H1 (cell line): ENCODE measurements at regions not wholly inside any gene's neighbourhood (a gene's known extent, or its start where the extent isn't known, plus 50 kb on each side); places are given as distances from the start of the nearest gene placed in this dataset.

ENCODE experiments used
- EGR1 ChIP-seq: IDR thresholded peaks from 2 replicates; pipeline ENCODE4 v1.6.1; 2011; ENCODE audit warnings: low read depth, low read length, borderline replicate concordance
- FOSL1 ChIP-seq: IDR thresholded peaks from 2 replicates; pipeline ENCODE4 v1.6.1; 2011; ENCODE audit warnings: mild to moderate bottlenecking, low read depth, low read length, moderate library complexity; ENCODE audit not compliant: insufficient read depth
- GABPA ChIP-seq: IDR thresholded peaks from 2 replicates; pipeline ENCODE4 v1.6.1; 2011; ENCODE audit warnings: mild to moderate bottlenecking, low read length, moderate library complexity, borderline replicate concordance; ENCODE audit not compliant: insufficient read depth
- KDM1A ChIP-seq: fragments of 200-600, 300-600 bp; sonication (generic); IDR thresholded peaks from 2 replicates; pipeline ENCODE4 v1.7.1; 2016; ENCODE audit warnings: mild to moderate bottlenecking, low read length, borderline replicate concordance
- MAFK ChIP-seq: IDR thresholded peaks from 2 replicates; pipeline ENCODE4 v1.6.1; 2012; ENCODE audit warnings: low read depth, mild to moderate bottlenecking, improper control_type of control experiment, low read length
- POLR2A ChIP-seq, 2 experiments: IDR thresholded peaks; 1 replicate in 1 of 2; 2 replicates in 1 of 2; pipeline ENCODE4 v1.6.1; 2011; ENCODE audit warnings: low read depth in 2 of 2, low read length in 2 of 2, mild to moderate bottlenecking in 2 of 2; ENCODE audit errors: control extremely low read depth in 1 of 2
- POLR2AphosphoS5 ChIP-seq: IDR thresholded peaks from 2 replicates; pipeline ENCODE4 v1.6.1; 2011; ENCODE audit warnings: low read depth, low read length
- RBBP5 ChIP-seq: IDR thresholded peaks from 2 replicates; pipeline ENCODE4 v1.7.1; 2012; ENCODE audit warnings: low read depth, mild to moderate bottlenecking, inconsistent platforms, low read length, moderate library complexity, borderline replicate concordance
- RXRA ChIP-seq: IDR thresholded peaks from 2 replicates; pipeline ENCODE4 v1.6.1; 2011; ENCODE audit warnings: low read depth, mild to moderate bottlenecking, low read length, moderate library complexity; ENCODE audit not compliant: insufficient read depth
- SIN3A ChIP-seq, 2 experiments: IDR thresholded peaks in 1 of 2; conservative IDR thresholded peaks in 1 of 2; 2 replicates each; pipeline ENCODE4 v1.6.1; 2011 to 2012; ENCODE audit warnings: low read length in 2 of 2, improper control_type of control experiment in 1 of 2, low read depth in 1 of 2, mild to moderate bottlenecking in 1 of 2
- USF2 ChIP-seq: IDR thresholded peaks from 2 replicates; pipeline ENCODE4 v1.6.1; 2011; ENCODE audit warnings: low read length, improper control_type of control experiment
- ZNF274 ChIP-seq: IDR thresholded peaks from 2 replicates; pipeline ENCODE4 v1.7.0; 2012; ENCODE audit warnings: low read length, borderline replicate concordance; ENCODE audit errors: extremely low read depth
- TF ChIP-seq, protein P1 (sequence below), 3 experiments: IDR thresholded peaks; 1 replicate in 2 of 3; 2 replicates in 1 of 3; pipeline versions ENCODE4 v1.5.1 to v1.6.1; 2011; ENCODE audit warnings: low read length in 3 of 3, mild to moderate bottlenecking in 3 of 3, inconsistent platforms in 2 of 3, low read depth in 1 of 3, moderate library complexity in 1 of 3; ENCODE audit not compliant: insufficient read depth in 1 of 3; ENCODE audit errors: control extremely low read depth in 1 of 3

GRCh38 chr10:64617085-64617484, 1095.9 kb downstream of the REEP3 start:
- TF ChIP-seq USF2 (no peak), GABPA (no peak), EGR1 (no peak), FOSL1 (no peak), POLR2A (IDR thresholded peaks at IDR 0.05; ENCODE audit: control extremely low read depth in 1 of 2, low read depth in 2 of 2, low read length in 2 of 2) (no peak), SIN3A (conservative IDR thresholded peaks at IDR 0.05 in 1 of 2, IDR thresholded peaks at IDR 0.05 in 1 of 2; ENCODE audit: low read depth in 1 of 2, low read length in 2 of 2) (no peak), RXRA (no peak), MAFK (no peak), KDM1A (no peak), POLR2AphosphoS5 (no peak), RBBP5 (no peak), ZNF274 (no peak)
- TF ChIP-seq, protein P1, sequence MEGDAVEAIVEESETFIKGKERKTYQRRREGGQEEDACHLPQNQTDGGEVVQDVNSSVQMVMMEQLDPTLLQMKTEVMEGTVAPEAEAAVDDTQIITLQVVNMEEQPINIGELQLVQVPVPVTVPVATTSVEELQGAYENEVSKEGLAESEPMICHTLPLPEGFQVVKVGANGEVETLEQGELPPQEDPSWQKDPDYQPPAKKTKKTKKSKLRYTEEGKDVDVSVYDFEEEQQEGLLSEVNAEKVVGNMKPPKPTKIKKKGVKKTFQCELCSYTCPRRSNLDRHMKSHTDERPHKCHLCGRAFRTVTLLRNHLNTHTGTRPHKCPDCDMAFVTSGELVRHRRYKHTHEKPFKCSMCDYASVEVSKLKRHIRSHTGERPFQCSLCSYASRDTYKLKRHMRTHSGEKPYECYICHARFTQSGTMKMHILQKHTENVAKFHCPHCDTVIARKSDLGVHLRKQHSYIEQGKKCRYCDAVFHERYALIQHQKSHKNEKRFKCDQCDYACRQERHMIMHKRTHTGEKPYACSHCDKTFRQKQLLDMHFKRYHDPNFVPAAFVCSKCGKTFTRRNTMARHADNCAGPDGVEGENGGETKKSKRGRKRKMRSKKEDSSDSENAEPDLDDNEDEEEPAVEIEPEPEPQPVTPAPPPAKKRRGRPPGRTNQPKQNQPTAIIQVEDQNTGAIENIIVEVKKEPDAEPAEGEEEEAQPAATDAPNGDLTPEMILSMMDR (IDR thresholded peaks at IDR 0.05; ENCODE audit: control extremely low read depth in 1 of 3, insufficient read depth in 1 of 3, low read depth in 1 of 3, low read length in 3 of 3): no peak
